H54 (cell line): ENCODE measurements at regions not wholly inside any gene's neighbourhood (a gene's known extent, or its start where the extent isn't known, plus 50 kb on each side); places are given as distances from the start of the nearest gene placed in this dataset.

Source experiments
- DNase-seq: peaks from one replicate; pipeline ENCODE4 v3.0.0; 2011; ENCODE audit warnings: low spot score, mixed read lengths; ENCODE audit not compliant: insufficient read length
- FAIRE-seq: peaks from 3 replicates; lab custom pipeline; 2011; peaks lifted over from hg19 to GRCh38; lab: Jason Lieb, UNC
- POLR2A ChIP-seq: IDR thresholded peaks from 2 replicates; pipeline ENCODE4 v1.6.1; 2011; ENCODE audit warnings: low read depth, mild to moderate bottlenecking, low read length

DNA sequence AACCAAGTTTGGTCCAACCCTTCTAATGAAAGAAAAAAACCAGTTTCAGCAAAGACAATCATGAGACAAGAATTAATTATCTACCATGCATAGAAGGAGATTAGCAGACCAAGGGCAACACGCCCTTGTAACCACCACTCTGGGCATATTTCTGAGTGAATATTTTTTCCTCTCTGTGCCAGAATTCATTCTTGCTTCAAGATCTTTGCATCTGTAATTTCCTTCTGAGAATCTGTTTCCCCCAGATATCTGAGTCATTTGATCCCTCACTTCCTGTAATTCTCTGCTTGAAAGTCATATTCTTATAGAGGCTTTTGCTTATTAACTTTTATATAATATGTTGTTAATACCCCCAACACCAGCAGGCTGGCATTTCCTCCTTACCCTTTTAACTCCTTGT, 243.7 kb downstream of the SLC16A7 start:
- peak; percentile 27 for FAIRE-seq
- TF ChIP-seq POLR2A: no peak
- DNase-seq: no peak

- TF ChIP-seq POLR2A: no peak
- no peak for FAIRE-seq
- DNase-seq: no peak
Observed at GRCh38 chr12:59843260-59843843, 247.5 kb downstream of the SLC16A7 start.

DNA sequence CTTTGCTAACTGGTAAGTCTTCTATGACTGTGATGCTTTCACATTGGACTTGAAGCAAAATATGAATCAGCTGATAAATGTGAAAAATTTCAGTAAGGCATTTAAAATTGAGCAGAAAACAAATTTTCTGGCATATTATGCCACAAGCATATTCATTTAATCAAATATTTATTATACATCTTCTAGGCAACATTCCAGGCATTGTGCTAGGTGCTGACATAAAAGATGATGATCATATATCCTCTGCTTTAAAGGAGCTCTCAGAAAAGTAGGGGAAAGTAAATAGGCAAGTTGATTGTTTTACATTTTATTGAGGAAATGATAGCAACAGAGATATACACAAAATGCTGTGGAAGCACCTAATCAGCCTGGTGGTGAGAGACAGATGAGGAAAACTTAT, 248.9 kb downstream of the SLC16A7 start:
- DNase-seq: no peak
- FAIRE-seq: no peak
- no peak for TF ChIP-seq POLR2A

GRCh38 chr12:59845293-59845692, 249.5 kb downstream of the SLC16A7 start:
- TF ChIP-seq POLR2A: no peak
- FAIRE-seq (no peak), DNase-seq (no peak)

- no peak for TF ChIP-seq POLR2A
- FAIRE-seq: no peak
- no peak for DNase-seq
Observed at GRCh38 chr12:59847127-59847526, 251.3 kb downstream of the SLC16A7 start.

- FAIRE-seq (no peak), DNase-seq (no peak)
- no peak for TF ChIP-seq POLR2A
Observed at GRCh38 chr12:59850268-59850667, 254.4 kb downstream of the SLC16A7 start.

GRCh38 chr12:59858508-59859170, 262.8 kb downstream of the SLC16A7 start:
- DNase-seq (no peak), FAIRE-seq (no peak)
- TF ChIP-seq POLR2A: no peak

DNA sequence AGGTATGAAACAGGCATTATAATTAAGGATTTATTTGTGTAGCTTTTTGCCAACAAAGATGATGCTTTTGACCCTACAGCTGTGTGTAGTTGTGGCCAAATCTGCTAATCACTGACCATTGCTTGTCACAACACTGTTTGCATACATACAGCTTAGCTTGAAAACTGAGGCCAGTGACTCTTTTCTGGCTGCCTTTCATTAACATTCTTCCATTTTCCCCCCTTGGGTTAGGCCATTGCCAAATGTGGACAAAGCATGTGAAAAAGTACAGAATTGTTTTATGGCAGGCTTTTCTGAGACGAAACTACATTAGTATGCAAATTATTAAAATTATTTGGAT, 263.3 kb downstream of the SLC16A7 start:
- DNase-seq (no peak), FAIRE-seq (no peak)
- no peak for TF ChIP-seq POLR2A

- FAIRE-seq (no peak), DNase-seq (no peak)
- TF ChIP-seq POLR2A: no peak
Observed at GRCh38 chr12:59861635-59862034, 265.8 kb downstream of the SLC16A7 start.

- TF ChIP-seq POLR2A: no peak
- FAIRE-seq (no peak), DNase-seq (no peak)
Observed at GRCh38 chr12:59867055-59867454, 271.2 kb downstream of the SLC16A7 start.

GRCh38 chr12:59867689-59868088, 271.9 kb downstream of the SLC16A7 start:
- FAIRE-seq (no peak), DNase-seq (no peak)
- no peak for TF ChIP-seq POLR2A

DNA sequence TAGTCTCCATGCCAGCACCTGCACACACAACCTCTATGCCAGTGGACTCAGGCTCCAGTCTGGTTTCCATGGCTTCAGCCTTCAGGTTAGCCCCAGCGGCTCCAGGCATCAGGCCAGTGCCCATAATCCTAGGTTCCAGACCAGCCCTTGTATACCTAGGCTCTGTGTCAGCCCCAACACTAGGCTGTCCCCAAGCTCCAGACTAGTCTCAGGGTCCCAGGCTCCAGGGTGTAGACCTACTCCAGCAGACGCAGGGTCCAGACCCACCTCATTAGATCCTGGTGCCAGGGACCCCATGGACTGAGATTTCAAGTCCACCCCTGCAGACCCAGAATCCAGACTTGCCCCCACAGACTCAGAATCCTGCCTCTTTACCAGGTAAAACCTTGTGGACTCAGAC, 275.9 kb downstream of the SLC16A7 start:
- DNase-seq (no peak), FAIRE-seq (no peak)
- no peak for TF ChIP-seq POLR2A

DNA sequence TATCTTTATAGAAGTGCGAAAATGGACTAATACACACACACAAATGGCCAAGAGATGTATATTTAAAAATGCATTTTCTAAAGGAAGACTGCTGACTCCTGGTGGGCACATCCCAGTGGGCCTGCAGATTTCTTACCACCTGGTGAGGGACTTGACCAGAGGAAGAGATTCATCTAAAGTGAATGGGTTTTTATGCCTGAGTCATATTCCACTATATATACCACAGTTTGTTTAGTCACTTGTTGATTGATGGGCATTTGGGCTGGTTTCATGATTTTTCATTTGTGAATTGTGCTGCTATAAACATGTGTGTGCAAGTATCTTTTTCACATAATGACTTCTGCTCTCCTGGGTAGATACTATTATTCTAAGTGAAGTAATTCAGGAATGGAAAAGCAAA, 277.3 kb downstream of the SLC16A7 start:
- FAIRE-seq (no peak), DNase-seq (no peak)
- TF ChIP-seq POLR2A: no peak

GRCh38 chr12:59874781-59875180, 279.0 kb downstream of the SLC16A7 start:
- FAIRE-seq (no peak), DNase-seq (no peak)
- no peak for TF ChIP-seq POLR2A

DNA sequence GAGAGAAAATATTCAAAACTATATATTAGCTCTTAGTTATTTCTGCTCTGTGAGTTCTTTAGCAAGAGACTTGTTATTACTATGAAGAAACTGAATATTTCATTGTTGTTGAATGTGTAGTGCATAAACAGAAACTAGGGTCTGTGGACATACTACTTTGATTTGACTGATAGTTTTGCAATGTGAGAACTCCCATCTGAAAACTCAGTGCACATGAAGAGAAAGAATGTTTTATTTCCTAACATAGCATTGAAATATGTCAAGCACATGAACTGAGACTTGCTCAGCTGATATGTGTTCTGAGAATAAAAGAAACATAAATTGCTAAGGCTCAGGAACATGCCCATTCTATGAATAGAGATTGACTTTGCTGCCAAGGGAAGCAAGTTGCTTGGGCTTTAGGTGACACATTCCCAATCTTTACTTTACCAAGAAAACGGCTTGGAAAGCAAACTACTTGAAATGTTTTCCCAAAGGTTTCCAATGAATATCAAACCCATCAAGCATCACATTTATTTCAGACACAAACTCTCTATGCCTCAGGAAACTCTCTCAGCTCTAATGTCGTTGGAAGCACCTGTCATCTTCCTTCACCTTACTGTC, 290.4 kb downstream of the SLC16A7 start:
- FAIRE-seq (no peak), DNase-seq (no peak)
- no peak for TF ChIP-seq POLR2A
